ENCODE measurements at regions not wholly inside any gene's neighbourhood (a gene's known extent, or its start where the extent isn't known, plus 50 kb on each side); places are given as distances from the start of the nearest gene placed in this dataset.

DNA sequence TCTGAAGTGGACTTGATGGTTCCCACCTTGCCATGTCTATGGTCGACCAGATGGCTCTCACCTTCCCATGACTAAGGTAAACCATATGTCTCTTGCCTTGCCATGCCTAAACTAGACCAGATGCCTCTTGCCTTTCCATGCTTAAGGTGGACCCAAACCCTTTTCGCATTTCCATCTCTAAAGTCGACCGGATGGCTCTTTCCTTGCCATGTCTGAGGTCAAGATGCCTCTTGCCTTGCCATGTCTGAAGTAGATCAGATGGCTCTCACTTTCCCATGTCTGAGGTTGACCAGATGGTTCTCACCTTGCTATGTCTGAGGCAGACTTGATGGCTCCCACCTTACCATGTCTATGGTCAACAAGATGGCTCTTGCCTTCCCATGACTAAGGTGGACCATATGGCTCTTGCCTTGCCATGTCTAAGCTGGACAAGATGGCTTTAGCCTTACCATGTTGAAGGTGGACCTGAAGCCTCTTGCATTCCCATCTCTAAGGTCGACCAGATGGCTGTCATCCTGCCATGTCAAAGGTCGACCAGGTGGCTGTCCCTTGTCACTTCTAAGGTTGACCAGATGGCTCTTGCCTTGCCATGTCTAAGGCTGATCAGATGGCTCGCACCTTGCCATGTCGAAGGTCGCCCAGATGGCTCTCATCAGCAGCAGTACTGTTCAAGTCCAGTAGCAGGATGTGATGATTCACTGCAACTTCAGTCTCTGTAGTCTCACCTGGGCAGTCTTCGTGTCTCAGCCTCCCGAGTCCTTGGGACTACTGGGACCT is 1439.4 kb downstream of the UQCRFS1 start:
- Mint-ChIP-seq H3K27me3 (ENCODE audit: unreplicated experiment) (no peaks in the 10 kb centered on the region), H3K4me1 (ENCODE audit: low read depth, unreplicated experiment) (no peaks in the 10 kb centered on the region), H3K4me3 (ENCODE audit: low read depth, unreplicated experiment) (no peak overlapping the region), H3K27ac (ENCODE audit: unreplicated experiment) (no peak overlapping the region), H3K9me3 (ENCODE audit: low read depth, unreplicated experiment) (peaks cover 33% of the 10 kb centered on the region), H3K36me3 (ENCODE audit: insufficient read depth, unreplicated experiment) (peaks cover 40% of the 10 kb centered on the region)
- TF ChIP-seq, protein P1, sequence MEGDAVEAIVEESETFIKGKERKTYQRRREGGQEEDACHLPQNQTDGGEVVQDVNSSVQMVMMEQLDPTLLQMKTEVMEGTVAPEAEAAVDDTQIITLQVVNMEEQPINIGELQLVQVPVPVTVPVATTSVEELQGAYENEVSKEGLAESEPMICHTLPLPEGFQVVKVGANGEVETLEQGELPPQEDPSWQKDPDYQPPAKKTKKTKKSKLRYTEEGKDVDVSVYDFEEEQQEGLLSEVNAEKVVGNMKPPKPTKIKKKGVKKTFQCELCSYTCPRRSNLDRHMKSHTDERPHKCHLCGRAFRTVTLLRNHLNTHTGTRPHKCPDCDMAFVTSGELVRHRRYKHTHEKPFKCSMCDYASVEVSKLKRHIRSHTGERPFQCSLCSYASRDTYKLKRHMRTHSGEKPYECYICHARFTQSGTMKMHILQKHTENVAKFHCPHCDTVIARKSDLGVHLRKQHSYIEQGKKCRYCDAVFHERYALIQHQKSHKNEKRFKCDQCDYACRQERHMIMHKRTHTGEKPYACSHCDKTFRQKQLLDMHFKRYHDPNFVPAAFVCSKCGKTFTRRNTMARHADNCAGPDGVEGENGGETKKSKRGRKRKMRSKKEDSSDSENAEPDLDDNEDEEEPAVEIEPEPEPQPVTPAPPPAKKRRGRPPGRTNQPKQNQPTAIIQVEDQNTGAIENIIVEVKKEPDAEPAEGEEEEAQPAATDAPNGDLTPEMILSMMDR (IDR thresholded peaks at IDR 0.05; ENCODE audit: unreplicated experiment) = no peak
- no peak for DNase-seq
- no TSS peak for BruUV-seq (replicated peaks)
- intact Hi-C loops (cut with micrococcal nuclease; ENCODE audit: unreplicated experiment) = no loop called here
- CTCF ChIA-PET = no interaction called here

DNA sequence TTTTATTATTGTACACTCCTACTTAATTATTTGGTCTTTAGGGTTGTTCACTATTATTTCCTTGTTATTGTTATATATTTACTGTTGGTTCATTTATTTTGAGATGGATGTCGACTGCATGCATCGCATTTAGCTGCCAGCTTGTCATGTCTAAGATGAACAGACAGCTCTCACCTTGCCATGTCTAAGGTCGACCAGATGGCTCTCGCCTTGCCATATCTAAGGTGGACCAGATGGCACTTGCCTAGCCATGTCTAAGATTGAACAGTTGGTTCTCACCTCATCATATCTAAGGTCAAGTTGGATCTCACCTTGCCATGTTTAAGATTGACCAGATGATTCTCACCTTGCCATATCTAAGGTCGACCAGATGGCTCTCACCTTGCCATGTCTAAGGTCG is 1440.9 kb downstream of the UQCRFS1 start:
- TF ChIP-seq, protein P1 (IDR thresholded peaks at IDR 0.05; ENCODE audit: unreplicated experiment) = no peak
- H3K27me3 Mint-ChIP-seq (ENCODE audit: unreplicated experiment) = no peaks in the 10 kb centered on the region
- no peaks in the 10 kb centered on the region for H3K4me1 Mint-ChIP-seq (ENCODE audit: low read depth, unreplicated experiment)
- peaks cover 34% of the 10 kb centered on the region for H3K36me3 Mint-ChIP-seq (ENCODE audit: insufficient read depth, unreplicated experiment)
- no peak overlapping the region for H3K4me3 Mint-ChIP-seq (ENCODE audit: low read depth, unreplicated experiment)
- no TSS peak for BruUV-seq (replicated peaks)
- H3K27ac Mint-ChIP-seq (ENCODE audit: unreplicated experiment) = no peak overlapping the region
- intact Hi-C loops (cut with micrococcal nuclease; ENCODE audit: unreplicated experiment) = no loop called here
- no peak for DNase-seq
- H3K9me3 Mint-ChIP-seq (ENCODE audit: low read depth, unreplicated experiment) = peaks cover 31% of the 10 kb centered on the region
- CTCF ChIA-PET = no interaction called here

DNA sequence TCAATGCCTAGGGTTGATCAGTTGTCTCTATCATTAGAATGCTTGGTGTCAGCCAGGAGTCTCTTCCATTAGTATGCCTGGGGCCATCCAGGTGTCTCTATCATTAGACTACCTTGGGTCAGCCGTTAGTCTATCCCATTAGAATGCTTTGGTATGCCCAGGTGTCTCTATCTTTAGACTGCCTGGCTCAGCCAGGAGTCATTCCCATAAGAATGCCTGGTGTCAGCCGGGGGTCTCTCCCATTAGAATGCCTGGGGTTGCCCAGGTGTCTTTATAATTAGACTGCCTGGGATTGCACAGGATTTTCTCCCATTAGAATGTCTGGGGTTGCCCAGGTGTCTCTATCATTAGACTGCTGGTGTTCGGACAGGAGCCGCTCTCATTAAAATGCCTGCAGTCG is 1442.9 kb downstream of the UQCRFS1 start:
- no peaks in the 10 kb centered on the region for H3K27me3 Mint-ChIP-seq (ENCODE audit: unreplicated experiment)
- CTCF ChIA-PET = no interaction called here
- peaks cover 19% of the 10 kb centered on the region for H3K36me3 Mint-ChIP-seq (ENCODE audit: insufficient read depth, unreplicated experiment)
- H3K27ac Mint-ChIP-seq (ENCODE audit: unreplicated experiment) = no peak overlapping the region
- no peaks in the 10 kb centered on the region for H3K4me1 Mint-ChIP-seq (ENCODE audit: low read depth, unreplicated experiment)
- H3K4me3 Mint-ChIP-seq (ENCODE audit: low read depth, unreplicated experiment) = no peak overlapping the region
- peaks cover 28% of the 10 kb centered on the region for H3K9me3 Mint-ChIP-seq (ENCODE audit: low read depth, unreplicated experiment)
- BruUV-seq (replicated peaks) = no TSS peak
- intact Hi-C loops (cut with micrococcal nuclease; ENCODE audit: unreplicated experiment) = no loop called here
- TF ChIP-seq, protein P1 (IDR thresholded peaks at IDR 0.05; ENCODE audit: unreplicated experiment) = no peak
- no peak for DNase-seq

DNA sequence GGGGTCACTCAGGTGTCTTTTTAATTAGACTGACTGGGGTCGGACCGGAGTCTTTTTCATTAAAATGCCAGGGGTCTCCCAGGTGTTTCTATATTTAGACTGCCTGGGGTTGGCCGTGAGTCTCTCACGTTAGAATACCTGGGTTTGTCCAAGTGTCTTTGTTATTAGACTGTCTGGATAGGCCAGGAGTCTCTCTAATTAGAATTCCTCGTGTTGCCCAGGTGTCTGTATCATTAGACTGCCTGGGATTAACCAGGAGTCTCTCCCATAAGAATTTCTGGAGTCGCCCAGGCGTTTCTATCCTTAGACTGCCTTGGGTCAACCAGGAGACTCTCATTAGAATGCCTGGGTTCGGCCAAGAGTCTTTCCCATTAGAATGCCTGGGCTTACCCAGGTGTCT is 1445.7 kb downstream of the UQCRFS1 start:
- Mint-ChIP-seq H3K36me3 (ENCODE audit: insufficient read depth, unreplicated experiment) (no peaks in the 10 kb centered on the region), H3K27me3 (ENCODE audit: unreplicated experiment) (no peaks in the 10 kb centered on the region), H3K4me3 (ENCODE audit: low read depth, unreplicated experiment) (no peak overlapping the region), H3K4me1 (ENCODE audit: low read depth, unreplicated experiment) (no peaks in the 10 kb centered on the region), H3K27ac (ENCODE audit: unreplicated experiment) (no peak overlapping the region), H3K9me3 (ENCODE audit: low read depth, unreplicated experiment) (peaks cover 23% of the 10 kb centered on the region)
- no TSS peak for BruUV-seq (replicated peaks)
- TF ChIP-seq, protein P1 (IDR thresholded peaks at IDR 0.05; ENCODE audit: unreplicated experiment) = no peak
- CTCF ChIA-PET = no interaction called here
- intact Hi-C loops (cut with micrococcal nuclease; ENCODE audit: unreplicated experiment) = no loop called here
- DNase-seq = no peak

Data from Calu3 (cell line).